Glomerular visceral epithelial cell (primary cell): ENCODE measurements at regions not wholly inside any gene's neighbourhood (a gene's known extent, or its start where the extent isn't known, plus 50 kb on each side); places are given as distances from the start of the nearest gene placed in this dataset.
"Not testable (repeated sequence)": the region's sequence is repeated elsewhere in the genome, so short reads cannot be mapped to it uniquely, and the experiment has no call there.

ENCODE experiments used
- DNase-seq: peaks from one replicate; pipeline ENCODE4 v3.0.0-alpha.2; 2016; ENCODE audit errors: extremely low spot score

GRCh38 chr14:57061009-57061711, 207.5 kb downstream of the EXOC5 start:
- no peak for DNase-seq

- no peak for DNase-seq
Measured at GRCh38 chr14:57060276-57060955, 208.3 kb downstream of the EXOC5 start.

GRCh38 chr14:57058319-57058718, 210.4 kb downstream of the EXOC5 start:
- DNase-seq: no peak

- no peak for DNase-seq
Measured at GRCh38 chr14:57057803-57058202, 210.9 kb downstream of the EXOC5 start.

- DNase-seq: not testable (repeated sequence)
Measured at GRCh38 chr14:57056522-57056921, 212.2 kb downstream of the EXOC5 start.

- DNase-seq: no peak
Measured at GRCh38 chr14:57052705-57053302, 215.9 kb downstream of the EXOC5 start.

- DNase-seq: no peak
Measured at GRCh38 chr14:57051633-57052032, 217.1 kb downstream of the EXOC5 start.

- DNase-seq: no peak
Measured at GRCh38 chr14:57049848-57050247, 218.9 kb downstream of the EXOC5 start.

GRCh38 chr14:57046175-57046574, 222.5 kb downstream of the EXOC5 start:
- DNase-seq: no peak

- DNase-seq: not testable (repeated sequence)
Measured at GRCh38 chr14:57044101-57044973, 224.4 kb downstream of the EXOC5 start.

GRCh38 chr14:57038689-57039088, 228.4 kb upstream of the OTX2 start:
- DNase-seq: no peak

- no peak for DNase-seq
Measured at GRCh38 chr14:57031474-57031873, 221.2 kb upstream of the OTX2 start.

GRCh38 chr14:57029620-57030253, 219.5 kb upstream of the OTX2 start:
- DNase-seq: no peak

- DNase-seq: no peak
Measured at GRCh38 chr14:57025456-57025855, 215.2 kb upstream of the OTX2 start.

GRCh38 chr14:57022608-57023007, 212.3 kb upstream of the OTX2 start:
- no peak for DNase-seq

- no peak for DNase-seq
Measured at GRCh38 chr14:57018065-57018464, 207.8 kb upstream of the OTX2 start.

GRCh38 chr14:57013987-57014386, 203.7 kb upstream of the OTX2 start:
- no peak for DNase-seq

- no peak for DNase-seq
Measured at GRCh38 chr14:57009585-57010515, 199.6 kb upstream of the OTX2 start.

GRCh38 chr14:57008534-57008933, 198.3 kb upstream of the OTX2 start:
- DNase-seq: no peak

GRCh38 chr14:56998728-56999127, 188.4 kb upstream of the OTX2 start:
- no peak for DNase-seq
